Astrocyte (in vitro differentiated cells and primary cell): ENCODE measurements at regions not wholly inside any gene's neighbourhood (a gene's known extent, or its start where the extent isn't known, plus 50 kb on each side); places are given as distances from the start of the nearest gene placed in this dataset.

Source experiments
- CTCF ChIP-seq: IDR thresholded peaks from 2 replicates; pipeline ENCODE4 v1.5.1; 2011; ENCODE audit warnings: low read depth, mild to moderate bottlenecking, inconsistent platforms, low read length, moderate library complexity; ENCODE audit not compliant: insufficient read depth
- EZH2 ChIP-seq: IDR thresholded peaks from 2 replicates; pipeline ENCODE4 v1.6.1; 2012; ENCODE audit warnings: mild to moderate bottlenecking, low read length, inconsistent platforms; ENCODE audit not compliant: insufficient read depth

GRCh38 chr9:129289131-129289731 is 111.2 kb upstream of the IER5L start:
- TF ChIP-seq CTCF (no peak), EZH2 (no peak)
